ENCODE measurements at regions not wholly inside any gene's neighbourhood (a gene's known extent, or its start where the extent isn't known, plus 50 kb on each side); places are given as distances from the start of the nearest gene placed in this dataset.
A peak's percentile ranks its signal among the peaks of the same experiment; 100 is the strongest.

- Mint-ChIP-seq H3K36me3 (ENCODE audit: low read depth) (no peaks in the 10 kb centered on the region), H3K4me3 (no peak overlapping the region), H3K9me3 (no peaks in the 10 kb centered on the region), H3K27me3 (ENCODE audit: low read depth, poor library complexity) (no peaks in the 10 kb centered on the region), H3K4me1 (peaks cover 32% of the 10 kb centered on the region), H3K27ac (no peak overlapping the region)
- DNase-seq: no peak
- TF ChIP-seq, protein P1, sequence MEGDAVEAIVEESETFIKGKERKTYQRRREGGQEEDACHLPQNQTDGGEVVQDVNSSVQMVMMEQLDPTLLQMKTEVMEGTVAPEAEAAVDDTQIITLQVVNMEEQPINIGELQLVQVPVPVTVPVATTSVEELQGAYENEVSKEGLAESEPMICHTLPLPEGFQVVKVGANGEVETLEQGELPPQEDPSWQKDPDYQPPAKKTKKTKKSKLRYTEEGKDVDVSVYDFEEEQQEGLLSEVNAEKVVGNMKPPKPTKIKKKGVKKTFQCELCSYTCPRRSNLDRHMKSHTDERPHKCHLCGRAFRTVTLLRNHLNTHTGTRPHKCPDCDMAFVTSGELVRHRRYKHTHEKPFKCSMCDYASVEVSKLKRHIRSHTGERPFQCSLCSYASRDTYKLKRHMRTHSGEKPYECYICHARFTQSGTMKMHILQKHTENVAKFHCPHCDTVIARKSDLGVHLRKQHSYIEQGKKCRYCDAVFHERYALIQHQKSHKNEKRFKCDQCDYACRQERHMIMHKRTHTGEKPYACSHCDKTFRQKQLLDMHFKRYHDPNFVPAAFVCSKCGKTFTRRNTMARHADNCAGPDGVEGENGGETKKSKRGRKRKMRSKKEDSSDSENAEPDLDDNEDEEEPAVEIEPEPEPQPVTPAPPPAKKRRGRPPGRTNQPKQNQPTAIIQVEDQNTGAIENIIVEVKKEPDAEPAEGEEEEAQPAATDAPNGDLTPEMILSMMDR (IDR thresholded peaks at IDR 0.05): no peak
Observed at GRCh38 chr12:92078167-92079053, 67.2 kb downstream of the BTG1 start.

DNA sequence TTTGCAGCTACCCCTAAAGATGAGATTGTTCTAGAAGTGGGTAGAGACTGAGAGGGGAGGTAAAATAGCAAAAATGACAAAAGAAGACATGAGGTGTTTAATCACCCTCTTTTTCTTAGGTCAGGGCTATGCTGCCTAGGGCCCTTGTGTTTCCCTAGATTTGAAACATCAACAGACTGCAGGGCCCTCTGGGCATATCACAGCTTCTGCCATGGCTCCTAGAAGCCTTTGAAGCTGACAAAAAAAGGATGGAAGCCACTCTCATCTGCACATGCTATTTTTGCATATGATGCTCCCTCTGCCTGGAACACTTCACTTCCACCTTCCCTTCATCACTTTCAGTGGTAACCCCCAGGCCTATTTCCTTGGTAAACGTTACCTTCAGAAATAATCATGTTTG is 68.1 kb downstream of the BTG1 start:
- no peak overlapping the region for H3K27ac Mint-ChIP-seq
- no peaks in the 10 kb centered on the region for H3K36me3 Mint-ChIP-seq (ENCODE audit: low read depth)
- TF ChIP-seq, protein P1 (IDR thresholded peaks at IDR 0.05): no peak
- peaks cover 32% of the 10 kb centered on the region for H3K4me1 Mint-ChIP-seq
- no peak for DNase-seq
- H3K4me3 Mint-ChIP-seq: no peak overlapping the region
- no peaks in the 10 kb centered on the region for H3K27me3 Mint-ChIP-seq (ENCODE audit: low read depth, poor library complexity)
- no peaks in the 10 kb centered on the region for H3K9me3 Mint-ChIP-seq

GRCh38 chr12:92076101-92076500 is 69.5 kb downstream of the BTG1 start:
- Mint-ChIP-seq H3K4me3 (no peak overlapping the region), H3K27ac (peak overlapping the region; percentile 37), H3K4me1 (peaks cover 32% of the 10 kb centered on the region), H3K27me3 (ENCODE audit: low read depth, poor library complexity) (no peaks in the 10 kb centered on the region), H3K36me3 (ENCODE audit: low read depth) (no peaks in the 10 kb centered on the region), H3K9me3 (peaks cover 4% of the 10 kb centered on the region)
- no peak for DNase-seq
- TF ChIP-seq, protein P1 (IDR thresholded peaks at IDR 0.05): no peak

- Mint-ChIP-seq H3K27me3 (ENCODE audit: low read depth, poor library complexity) (no peaks in the 10 kb centered on the region), H3K27ac (no peak overlapping the region), H3K36me3 (ENCODE audit: low read depth) (no peaks in the 10 kb centered on the region), H3K9me3 (peaks cover 4% of the 10 kb centered on the region), H3K4me3 (no peak overlapping the region), H3K4me1 (peaks cover 29% of the 10 kb centered on the region)
- TF ChIP-seq, protein P1 (IDR thresholded peaks at IDR 0.05): no peak
- no peak for DNase-seq
Observed at GRCh38 chr12:92075425-92075914, 70.2 kb downstream of the BTG1 start.

GRCh38 chr12:92074889-92075288 is 70.8 kb downstream of the BTG1 start:
- peak overlapping the region; percentile 47 for H3K27ac Mint-ChIP-seq

More at GRCh38 chr12:92074889-92075288, 70.8 kb downstream of the BTG1 start:
- Mint-ChIP-seq H3K4me1 (peaks cover 29% of the 10 kb centered on the region), H3K36me3 (ENCODE audit: low read depth) (no peaks in the 10 kb centered on the region), H3K9me3 (peaks cover 4% of the 10 kb centered on the region), H3K4me3 (no peak overlapping the region), H3K27me3 (ENCODE audit: low read depth, poor library complexity) (no peaks in the 10 kb centered on the region)
- TF ChIP-seq, protein P1 (IDR thresholded peaks at IDR 0.05): no peak
- no peak for DNase-seq

Data from nephron progenitor cell (in vitro differentiated cells).